ENCODE measurements at regions not wholly inside any gene's neighbourhood (a gene's known extent, or its start where the extent isn't known, plus 50 kb on each side); places are given as distances from the start of the nearest gene placed in this dataset.

GRCh38 chr13:73189362-73189761, 130.6 kb downstream of the KLF5 start (continued):
- TF ChIP-seq ZBTB33 (IDR thresholded peaks at IDR 0.05; ENCODE audit: extremely low read depth, insufficient replicate concordance, low read length) (no peak), SP1 (IDR thresholded peaks at IDR 0.05; ENCODE audit: low read depth) (no peak), REST (IDR thresholded peaks at IDR 0.05; ENCODE audit: low read depth) (no peak), TCF7L2 (IDR thresholded peaks at IDR 0.05; ENCODE audit: borderline replicate concordance, extremely low read depth, insufficient read depth, insufficient read length) (no peak)

- H3K36me3 ChIP-seq (ENCODE audit: control insufficient read depth in 1 of 2, insufficient read depth in 2 of 2, low read length in 2 of 2), result no peaks in the 10 kb centered on the region
- CTCF ChIA-PET, result no interaction called here
- H3K27me3 ChIP-seq (ENCODE audit: insufficient read depth, low read length), result no peaks in the 10 kb centered on the region
- H4K20me1 ChIP-seq (ENCODE audit: insufficient read depth), result no peaks in the 10 kb centered on the region
- H3K27ac ChIP-seq (ENCODE audit: low read depth, low read length), result no peak overlapping the region
- no peak overlapping the region for H3K4me2 ChIP-seq (ENCODE audit: low read length)
- H3K9me2 ChIP-seq (ENCODE audit: insufficient read depth), result no peaks in the 10 kb centered on the region
- RAD21 ChIA-PET (ENCODE audit: low non-redundant PET in 1 of 2, low total read pairs in 2 of 2, uncharacterized antibody in 2 of 2, unreplicated experiment in 2 of 2), result no interaction called here
- POLR2A ChIA-PET, result no interaction called here
- DNase-seq (ENCODE audit: low read depth, low spot score) (no peak), ATAC-seq (no peak)
- no peak overlapping the region for H3K4me3 ChIP-seq (replicated peaks in 1 of 2; ENCODE audit: low read depth in 1 of 2, low read length in 2 of 2)
- peaks cover 0 to 6% of the 10 kb centered on the region in 2 experiments; a peak in 1 of 4 replicates for H3K4me1 ChIP-seq (ENCODE audit: control insufficient read depth in 1 of 2, insufficient read depth in 2 of 2, low read length in 2 of 2)
- no peak overlapping the region for H3K9ac ChIP-seq (ENCODE audit: low read length)
- H3K9me3 ChIP-seq (ENCODE audit: control insufficient read depth in 1 of 2, insufficient read depth in 1 of 2, low read depth in 1 of 2, low read length in 2 of 2), result no peaks in the 10 kb centered on the region
- no peak overlapping the region for H2AFZ ChIP-seq (ENCODE audit: low read depth, low read length, poor library complexity, severe bottlenecking)
- no TSS peak for BruUV-seq (replicated peaks)
- intact Hi-C loops (cut with micrococcal nuclease), result no loop called here
- H3K79me2 ChIP-seq (ENCODE audit: insufficient read depth, low read length), result no peaks in the 10 kb centered on the region
- no peak for TF ChIP-seq JUND (IDR thresholded peaks at IDR 0.05)
- no peak for TF ChIP-seq EGR1 (IDR thresholded peaks at IDR 0.05; ENCODE audit: low read depth)
- no peak for TF ChIP-seq CEBPB (IDR thresholded peaks at IDR 0.05; ENCODE audit: low read depth)
- no peak for TF ChIP-seq RAD21 (IDR thresholded peaks at IDR 0.05; ENCODE audit: low read depth)
- no peak for TF ChIP-seq POLR2AphosphoS5 (IDR thresholded peaks at IDR 0.05; ENCODE audit: low read depth, low read length)
- no peak for TF ChIP-seq ZBTB33 (IDR thresholded peaks at IDR 0.05; ENCODE audit: extremely low read depth, insufficient replicate concordance, low read length)
- no peak for TF ChIP-seq SIN3A (IDR thresholded peaks at IDR 0.05; ENCODE audit: low read depth)
- no peak for TF ChIP-seq YY1 (IDR thresholded peaks at IDR 0.05; ENCODE audit: extremely low read depth, insufficient replicate concordance, low read depth, low read length)
- no peak for TF ChIP-seq ZNF274 (IDR thresholded peaks at IDR 0.05; ENCODE audit: low read depth, low read length)
- TF ChIP-seq TCF7L2 (IDR thresholded peaks at IDR 0.05; ENCODE audit: borderline replicate concordance, extremely low read depth, insufficient read depth, insufficient read length), result no peak
- no peak for TF ChIP-seq FOSL1 (IDR thresholded peaks at IDR 0.05; ENCODE audit: low read depth)
- no peak for TF ChIP-seq EZH2phosphoT487 (IDR thresholded peaks at IDR 0.05; ENCODE audit: borderline replicate concordance)
- no peak for TF ChIP-seq EZH2 (IDR thresholded peaks at IDR 0.05)
- TF ChIP-seq ELF1 (IDR thresholded peaks at IDR 0.05; ENCODE audit: borderline replicate concordance, low read depth), result no peak
- TF ChIP-seq ZFX (IDR thresholded peaks at IDR 0.05), result no peak
- TF ChIP-seq CBX3 (IDR thresholded peaks at IDR 0.05; ENCODE audit: low read depth), result no peak
- no peak for TF ChIP-seq SRF (IDR thresholded peaks at IDR 0.05; ENCODE audit: low read depth)
- no peak for TF ChIP-seq ATF3 (IDR thresholded peaks at IDR 0.05)
Observed at GRCh38 chr13:73187106-73187505, 128.3 kb downstream of the KLF5 start.

All from HCT116 (cell line).